ENCODE measurements at regions not wholly inside any gene's neighbourhood (a gene's known extent, or its start where the extent isn't known, plus 50 kb on each side); places are given as distances from the start of the nearest gene placed in this dataset.
"Not testable (repeated sequence)": the region's sequence is repeated elsewhere in the genome, so short reads cannot be mapped to it uniquely, and the experiment has no call there.

GRCh38 chrY:26179326-26179725, 557.4 kb downstream of the CDY1 start:
- TF ChIP-seq CTCF (IDR thresholded peaks at IDR 0.05; ENCODE audit: low read depth, low read length); EZH2phosphoT487 (IDR thresholded peaks at IDR 0.05; ENCODE audit: low read depth): not testable (repeated sequence)

All from OCI-LY3 (cell line).